Lower lobe of right lung (tissue), 2 donors: ENCODE measurements at regions not wholly inside any gene's neighbourhood (a gene's known extent, or its start where the extent isn't known, plus 50 kb on each side); places are given as distances from the start of the nearest gene placed in this dataset.

Experiments
- ATAC-seq, 2 donors: fragments of 200-7000 bp; cut with Tn5 transposase; one replicate each; pipeline ENCODE4 v1.9.1; 2020 to 2022; ENCODE audit warnings: mild to moderate bottlenecking in 2 of 2, moderate library complexity in 2 of 2
- DNase-seq: peaks from one replicate; pipeline ENCODE4 v3.0.0-alpha.2; 2020
- H3K27ac ChIP-seq: fragments of 200-600 bp; one replicate; pipeline ENCODE4 v1.8.0; 2022
- H3K27me3 ChIP-seq: fragments of 200-600 bp; one replicate; pipeline ENCODE4 v1.8.0; 2022; ENCODE audit warnings: low read depth
- H3K36me3 ChIP-seq: fragments of 200-600 bp; one replicate; pipeline ENCODE4 v1.8.0; 2022; ENCODE audit warnings: mild to moderate bottlenecking
- H3K4me1 ChIP-seq: fragments of 200-600 bp; one replicate; pipeline ENCODE4 v1.8.0; 2022
- H3K4me3 ChIP-seq: fragments of 200-600 bp; one replicate; pipeline ENCODE4 v1.8.0; 2022; ENCODE audit warnings: mild to moderate bottlenecking
- H3K9me3 ChIP-seq: fragments of 200-600 bp; one replicate; pipeline ENCODE4 v1.8.0; 2022
- intact Hi-C: fragments of 100-400 bp; cut with DNase I; formaldehyde crosslinking; loops from one replicate; pipeline ENCODE4 v1.11.0; 2022
- TF ChIP-seq, protein P1 (sequence below): fragments of 200-600 bp; IDR thresholded peaks from one replicate; pipeline ENCODE4 v1.8.0; 2022; ENCODE audit warnings: antibody characterized with exemption, mild to moderate bottlenecking
- donor health status: DM: no; HTN: yes; CAD: no; lungs with severe emphysema.

- Histone ChIP-seq H3K27me3 (peaks cover 10% of the 10 kb centered on the region), H3K9me3 (no peaks in the 10 kb centered on the region)
These were observed 136.9 kb downstream of the OLFM1 start for GRCh38 chr9:135224286-135224877.

DNA sequence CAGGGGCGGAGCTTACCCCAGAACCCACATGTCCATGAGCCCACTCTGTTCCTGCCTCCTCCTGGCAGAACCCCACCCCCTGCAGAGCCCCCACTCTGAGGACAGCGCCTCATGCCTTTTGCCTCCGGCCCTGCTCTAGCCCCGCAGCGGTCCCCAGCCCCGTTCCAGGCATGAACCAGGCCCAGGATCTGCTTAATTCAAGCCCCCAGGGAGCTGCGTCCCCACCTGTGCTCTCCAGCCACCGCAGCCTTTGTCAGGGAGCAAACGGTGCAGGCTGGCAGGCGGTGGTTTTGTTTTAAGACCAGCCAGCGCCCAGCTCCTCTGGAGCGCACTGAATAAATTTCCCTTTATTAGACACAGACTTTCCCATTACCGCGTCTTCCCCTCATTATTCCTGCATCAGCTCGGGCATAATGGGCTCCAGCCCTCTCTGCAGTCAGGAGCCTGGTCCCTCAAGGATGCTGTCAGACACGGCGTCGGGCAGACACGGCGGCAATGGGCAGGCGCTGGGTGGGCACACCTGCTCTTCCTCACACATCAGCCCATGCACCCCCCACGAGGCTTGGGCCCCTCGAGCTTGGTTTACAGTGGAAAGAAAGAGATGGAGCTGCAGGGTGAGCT, 137.6 kb downstream of the OLFM1 start:
- ATAC-seq (no peak), DNase-seq (peak; percentile 28)
- H3K27ac ChIP-seq: no peak overlapping the region
- no peaks in the 10 kb centered on the region for H3K4me1 ChIP-seq
- peaks cover 4% of the 10 kb centered on the region for H3K27me3 ChIP-seq
- no peaks in the 10 kb centered on the region for H3K9me3 ChIP-seq
- intact Hi-C loops: no loop called here
- no peak overlapping the region for H3K4me3 ChIP-seq
- no peaks in the 10 kb centered on the region for H3K36me3 ChIP-seq
- TF ChIP-seq, protein P1, sequence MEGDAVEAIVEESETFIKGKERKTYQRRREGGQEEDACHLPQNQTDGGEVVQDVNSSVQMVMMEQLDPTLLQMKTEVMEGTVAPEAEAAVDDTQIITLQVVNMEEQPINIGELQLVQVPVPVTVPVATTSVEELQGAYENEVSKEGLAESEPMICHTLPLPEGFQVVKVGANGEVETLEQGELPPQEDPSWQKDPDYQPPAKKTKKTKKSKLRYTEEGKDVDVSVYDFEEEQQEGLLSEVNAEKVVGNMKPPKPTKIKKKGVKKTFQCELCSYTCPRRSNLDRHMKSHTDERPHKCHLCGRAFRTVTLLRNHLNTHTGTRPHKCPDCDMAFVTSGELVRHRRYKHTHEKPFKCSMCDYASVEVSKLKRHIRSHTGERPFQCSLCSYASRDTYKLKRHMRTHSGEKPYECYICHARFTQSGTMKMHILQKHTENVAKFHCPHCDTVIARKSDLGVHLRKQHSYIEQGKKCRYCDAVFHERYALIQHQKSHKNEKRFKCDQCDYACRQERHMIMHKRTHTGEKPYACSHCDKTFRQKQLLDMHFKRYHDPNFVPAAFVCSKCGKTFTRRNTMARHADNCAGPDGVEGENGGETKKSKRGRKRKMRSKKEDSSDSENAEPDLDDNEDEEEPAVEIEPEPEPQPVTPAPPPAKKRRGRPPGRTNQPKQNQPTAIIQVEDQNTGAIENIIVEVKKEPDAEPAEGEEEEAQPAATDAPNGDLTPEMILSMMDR: no peak

More at GRCh38 chr9:135224286-135224877, 136.9 kb downstream of the OLFM1 start:
- DNase-seq (peak; percentile 77), ATAC-seq (peak; percentile 81 to 83)
- TF ChIP-seq, protein P1: no peak
- Histone ChIP-seq H3K27ac (no peak overlapping the region), H3K4me1 (no peaks in the 10 kb centered on the region), H3K4me3 (no peak overlapping the region), H3K36me3 (no peaks in the 10 kb centered on the region)
- intact Hi-C loops: no loop called here

DNA sequence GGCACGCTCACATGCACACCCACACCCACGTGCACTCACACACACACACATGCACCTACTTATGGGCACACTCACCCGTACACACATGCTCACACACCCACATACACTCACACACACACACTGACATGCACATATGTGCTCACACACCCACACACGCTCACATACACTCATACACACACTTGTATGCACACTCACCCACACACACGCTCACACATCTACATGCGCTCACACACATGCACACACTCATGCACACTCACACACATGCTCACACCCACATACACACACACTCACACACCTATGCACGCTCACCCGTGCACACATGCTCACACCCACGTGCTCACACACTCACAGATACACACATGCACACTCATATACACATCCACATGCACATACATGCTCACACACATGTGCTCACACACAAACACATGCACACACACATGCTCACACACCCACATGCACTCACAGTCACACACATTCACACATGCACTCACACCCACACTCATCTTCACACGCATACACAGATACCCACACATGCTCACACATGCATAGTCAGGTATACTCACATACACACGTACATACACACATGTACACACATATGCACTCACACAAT, 138.3 kb downstream of the OLFM1 start:
- intact Hi-C loops: no loop called here
- H3K9me3 ChIP-seq: no peaks in the 10 kb centered on the region
- ATAC-seq (no peak), DNase-seq (peak; percentile 6)
- no peaks in the 10 kb centered on the region for H3K4me1 ChIP-seq
- H3K36me3 ChIP-seq: no peaks in the 10 kb centered on the region
- TF ChIP-seq, protein P1: no peak
- H3K27ac ChIP-seq: no peak overlapping the region
- no peak overlapping the region for H3K4me3 ChIP-seq
- peaks cover 7% of the 10 kb centered on the region for H3K27me3 ChIP-seq

- ATAC-seq (no peak), DNase-seq (peak; percentile 9)
- intact Hi-C loops: no loop called here
- no peak overlapping the region for H3K4me3 ChIP-seq
- H3K27ac ChIP-seq: no peak overlapping the region
- H3K4me1 ChIP-seq: no peaks in the 10 kb centered on the region
- no peaks in the 10 kb centered on the region for H3K36me3 ChIP-seq
- peaks cover 13% of the 10 kb centered on the region for H3K27me3 ChIP-seq
- H3K9me3 ChIP-seq: no peaks in the 10 kb centered on the region
- TF ChIP-seq, protein P1: no peak
These were observed 139.0 kb downstream of the OLFM1 start for GRCh38 chr9:135226369-135227050.

DNA sequence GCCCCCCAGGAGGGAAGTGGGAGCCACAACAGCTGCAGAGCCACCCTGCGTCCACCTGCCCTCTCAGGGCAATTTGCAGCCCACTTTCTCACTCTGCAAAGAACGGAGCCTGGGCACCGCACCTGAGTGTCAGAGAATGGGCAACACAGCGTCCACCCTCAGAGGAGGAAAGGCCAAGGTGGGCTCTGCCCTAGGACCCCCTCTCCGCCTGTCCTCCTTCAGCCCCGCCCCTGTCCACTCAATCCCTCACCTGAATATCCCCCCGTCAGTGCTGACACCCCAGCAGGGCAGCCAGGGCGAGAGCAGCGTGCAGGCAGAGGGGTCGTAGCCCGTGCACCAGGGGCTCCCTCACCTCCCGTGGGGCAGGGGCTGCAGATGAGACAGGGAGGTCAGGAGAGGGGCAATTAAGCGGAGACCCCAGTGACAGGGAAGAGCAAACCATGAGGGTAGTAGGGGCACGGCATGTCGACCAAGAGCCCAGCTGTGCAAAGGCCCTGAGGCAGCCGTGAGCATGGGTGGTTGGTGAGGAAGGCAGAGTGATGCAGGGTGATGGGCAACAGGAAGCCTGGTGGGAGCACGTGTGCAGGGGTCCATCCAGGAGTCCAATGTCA, 140.3 kb downstream of the OLFM1 start:
- Histone ChIP-seq H3K36me3 (no peaks in the 10 kb centered on the region), H3K27me3 (peaks cover 13% of the 10 kb centered on the region), H3K27ac (no peak overlapping the region), H3K9me3 (no peaks in the 10 kb centered on the region), H3K4me3 (no peak overlapping the region), H3K4me1 (no peaks in the 10 kb centered on the region)
- intact Hi-C loops: no loop called here
- TF ChIP-seq, protein P1: no peak
- DNase-seq: peak; percentile 21
- ATAC-seq: no peak
